ENCODE measurements at regions not wholly inside any gene's neighbourhood (a gene's known extent, or its start where the extent isn't known, plus 50 kb on each side); places are given as distances from the start of the nearest gene placed in this dataset.

DNA sequence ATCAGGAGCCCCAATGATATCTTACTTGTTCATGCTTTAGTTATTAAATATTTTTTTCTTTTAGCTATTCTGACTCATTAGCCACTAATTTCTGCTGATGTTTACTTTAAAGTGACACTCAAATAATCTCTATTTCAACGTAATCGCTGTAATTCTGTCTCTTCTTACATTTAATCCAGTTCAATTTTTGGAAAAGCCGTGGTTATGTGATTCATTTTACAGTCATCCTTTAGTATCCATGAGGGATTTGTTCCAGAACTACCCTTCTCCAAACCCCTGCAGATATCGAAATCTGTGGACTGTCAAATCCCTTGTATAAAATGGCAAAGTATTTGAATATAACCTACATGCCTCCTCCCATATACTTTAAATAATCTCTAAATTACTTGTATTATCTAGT lies 1103.4 kb downstream of the LRFN5 start:
- TF ChIP-seq, protein P1, sequence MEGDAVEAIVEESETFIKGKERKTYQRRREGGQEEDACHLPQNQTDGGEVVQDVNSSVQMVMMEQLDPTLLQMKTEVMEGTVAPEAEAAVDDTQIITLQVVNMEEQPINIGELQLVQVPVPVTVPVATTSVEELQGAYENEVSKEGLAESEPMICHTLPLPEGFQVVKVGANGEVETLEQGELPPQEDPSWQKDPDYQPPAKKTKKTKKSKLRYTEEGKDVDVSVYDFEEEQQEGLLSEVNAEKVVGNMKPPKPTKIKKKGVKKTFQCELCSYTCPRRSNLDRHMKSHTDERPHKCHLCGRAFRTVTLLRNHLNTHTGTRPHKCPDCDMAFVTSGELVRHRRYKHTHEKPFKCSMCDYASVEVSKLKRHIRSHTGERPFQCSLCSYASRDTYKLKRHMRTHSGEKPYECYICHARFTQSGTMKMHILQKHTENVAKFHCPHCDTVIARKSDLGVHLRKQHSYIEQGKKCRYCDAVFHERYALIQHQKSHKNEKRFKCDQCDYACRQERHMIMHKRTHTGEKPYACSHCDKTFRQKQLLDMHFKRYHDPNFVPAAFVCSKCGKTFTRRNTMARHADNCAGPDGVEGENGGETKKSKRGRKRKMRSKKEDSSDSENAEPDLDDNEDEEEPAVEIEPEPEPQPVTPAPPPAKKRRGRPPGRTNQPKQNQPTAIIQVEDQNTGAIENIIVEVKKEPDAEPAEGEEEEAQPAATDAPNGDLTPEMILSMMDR (IDR thresholded peaks at IDR 0.05) = no peak
- TF ChIP-seq SMC3 (IDR thresholded peaks at IDR 0.05) = no peak
- no peak for TF ChIP-seq POLR2A (IDR thresholded peaks at IDR 0.05; ENCODE audit: low read length)
- TF ChIP-seq ZC3H11A (IDR thresholded peaks at IDR 0.05) = no peak
- TF ChIP-seq RCOR1 (IDR thresholded peaks at IDR 0.05; ENCODE audit: low read depth, low read length) = no peak
- TF ChIP-seq, protein P2, sequence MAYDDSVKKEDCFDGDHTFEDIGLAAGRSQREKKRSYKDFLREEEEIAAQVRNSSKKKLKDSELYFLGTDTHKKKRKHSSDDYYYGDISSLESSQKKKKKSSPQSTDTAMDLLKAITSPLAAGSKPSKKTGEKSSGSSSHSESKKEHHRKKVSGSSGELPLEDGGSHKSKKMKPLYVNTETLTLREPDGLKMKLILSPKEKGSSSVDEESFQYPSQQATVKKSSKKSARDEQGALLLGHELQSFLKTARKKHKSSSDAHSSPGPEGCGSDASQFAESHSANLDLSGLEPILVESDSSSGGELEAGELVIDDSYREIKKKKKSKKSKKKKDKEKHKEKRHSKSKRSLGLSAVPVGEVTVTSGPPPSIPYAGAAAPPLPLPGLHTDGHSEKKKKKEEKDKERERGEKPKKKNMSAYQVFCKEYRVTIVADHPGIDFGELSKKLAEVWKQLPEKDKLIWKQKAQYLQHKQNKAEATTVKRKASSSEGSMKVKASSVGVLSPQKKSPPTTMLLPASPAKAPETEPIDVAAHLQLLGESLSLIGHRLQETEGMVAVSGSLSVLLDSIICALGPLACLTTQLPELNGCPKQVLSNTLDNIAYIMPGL (CRISPR knock-in tag; IDR thresholded peaks at IDR 0.05; ENCODE audit: borderline replicate concordance) = no peak
- no peak for TF ChIP-seq HDAC2 (IDR thresholded peaks at IDR 0.05)
- TF ChIP-seq, protein P3, sequence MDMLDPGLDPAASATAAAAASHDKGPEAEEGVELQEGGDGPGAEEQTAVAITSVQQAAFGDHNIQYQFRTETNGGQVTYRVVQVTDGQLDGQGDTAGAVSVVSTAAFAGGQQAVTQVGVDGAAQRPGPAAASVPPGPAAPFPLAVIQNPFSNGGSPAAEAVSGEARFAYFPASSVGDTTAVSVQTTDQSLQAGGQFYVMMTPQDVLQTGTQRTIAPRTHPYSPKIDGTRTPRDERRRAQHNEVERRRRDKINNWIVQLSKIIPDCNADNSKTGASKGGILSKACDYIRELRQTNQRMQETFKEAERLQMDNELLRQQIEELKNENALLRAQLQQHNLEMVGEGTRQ (IDR thresholded peaks at IDR 0.05) = no peak
- TF ChIP-seq CBX8 (IDR thresholded peaks at IDR 0.05) = no peak
- TF ChIP-seq, protein P4, sequence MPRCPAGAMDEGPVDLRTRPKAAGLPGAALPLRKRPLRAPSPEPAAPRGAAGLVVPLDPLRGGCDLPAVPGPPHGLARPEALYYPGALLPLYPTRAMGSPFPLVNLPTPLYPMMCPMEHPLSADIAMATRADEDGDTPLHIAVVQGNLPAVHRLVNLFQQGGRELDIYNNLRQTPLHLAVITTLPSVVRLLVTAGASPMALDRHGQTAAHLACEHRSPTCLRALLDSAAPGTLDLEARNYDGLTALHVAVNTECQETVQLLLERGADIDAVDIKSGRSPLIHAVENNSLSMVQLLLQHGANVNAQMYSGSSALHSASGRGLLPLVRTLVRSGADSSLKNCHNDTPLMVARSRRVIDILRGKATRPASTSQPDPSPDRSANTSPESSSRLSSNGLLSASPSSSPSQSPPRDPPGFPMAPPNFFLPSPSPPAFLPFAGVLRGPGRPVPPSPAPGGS (IDR thresholded peaks at IDR 0.05) = no peak
